ENCODE measurements at regions not wholly inside any gene's neighbourhood (a gene's known extent, or its start where the extent isn't known, plus 50 kb on each side); places are given as distances from the start of the nearest gene placed in this dataset.
A peak's percentile ranks its signal among the peaks of the same experiment; 100 is the strongest.

GRCh38 chrX:115399306-115399705, 109.8 kb downstream of the LUZP4 start:
- no peaks in the 10 kb centered on the region for H3K36me3 Mint-ChIP-seq
- no peak overlapping the region for H3K4me2 ChIP-seq (replicated peaks; ENCODE audit: extremely low read depth, low read length, poor library complexity, severe bottlenecking)
- H3K36me3 ChIP-seq (replicated peaks in 1 of 2; ENCODE audit: control insufficient read depth in 1 of 2, insufficient read depth in 2 of 2, low read length in 2 of 2), result no peaks in the 10 kb centered on the region
- H3K4me1 ChIP-seq (ENCODE audit: control insufficient read depth in 1 of 2, insufficient read depth in 2 of 2, low read length in 2 of 2), result no peaks in the 10 kb centered on the region
- H3K79me2 ChIP-seq (ENCODE audit: insufficient read depth, low read length), result no peaks in the 10 kb centered on the region
- TF ChIP-seq CTCF (IDR thresholded peaks at IDR 0.05), result no peak
- no peak overlapping the region for H3K4me3 Mint-ChIP-seq
- no peaks in the 10 kb centered on the region for H4K20me1 ChIP-seq (ENCODE audit: insufficient read depth, low read length)
- H3K4me3 ChIP-seq (replicated peaks in 1 of 3; ENCODE audit: low read depth in 2 of 3, low read length in 3 of 3), result no peak overlapping the region
- intact Hi-C loops (cut with micrococcal nuclease), result no loop called here
- H3K9ac ChIP-seq (ENCODE audit: insufficient read depth, low read length, poor library complexity, severe bottlenecking), result no peak overlapping the region
- DNase-seq, result no peak
- H3K9me3 ChIP-seq (replicated peaks in 1 of 2; ENCODE audit: control insufficient read depth in 1 of 2, insufficient read depth in 1 of 2, low read length in 2 of 2), result no peaks in the 10 kb centered on the region
- H3K9me3 Mint-ChIP-seq, result no peaks in the 10 kb centered on the region
- H3K27ac Mint-ChIP-seq, result no peak overlapping the region
- no peak overlapping the region for H2AFZ ChIP-seq (ENCODE audit: insufficient read depth, low read depth, low read length, poor library complexity, severe bottlenecking)
- peaks cover 0 to 11% (median 0%) of the 10 kb centered on the region in 3 donors for H3K27me3 Mint-ChIP-seq (ENCODE audit: low read depth in 3 of 3)
- no peaks in the 10 kb centered on the region for H3K4me1 Mint-ChIP-seq
- no peak overlapping the region for H3K27ac ChIP-seq (ENCODE audit: low read depth in 1 of 2, low read length in 2 of 2)
- no CpG with 5 or more reads among the region's 2 CpGs for WGBS (ENCODE audit: insufficient coverage)
- H3K27me3 ChIP-seq (ENCODE audit: control insufficient read depth in 2 of 2, insufficient read depth in 2 of 2, low read length in 2 of 2), result no peaks in the 10 kb centered on the region

- no CpG with 5 or more reads among the region's 3 CpGs for WGBS (ENCODE audit: insufficient coverage)
- no peak for DNase-seq
- Histone ChIP-seq H3K9me3 (replicated peaks in 1 of 2; ENCODE audit: control insufficient read depth in 1 of 2, insufficient read depth in 1 of 2, low read length in 2 of 2) (no peaks in the 10 kb centered on the region), H3K79me2 (ENCODE audit: insufficient read depth, low read length) (no peaks in the 10 kb centered on the region), H3K4me1 (ENCODE audit: control insufficient read depth in 1 of 2, insufficient read depth in 2 of 2, low read length in 2 of 2) (no peaks in the 10 kb centered on the region), H3K36me3 (replicated peaks in 1 of 2; ENCODE audit: control insufficient read depth in 1 of 2, insufficient read depth in 2 of 2, low read length in 2 of 2) (no peaks in the 10 kb centered on the region), H3K27ac (ENCODE audit: low read depth in 1 of 2, low read length in 2 of 2) (no peak overlapping the region), H2AFZ (ENCODE audit: insufficient read depth, low read depth, low read length, poor library complexity, severe bottlenecking) (no peak overlapping the region), H3K27me3 (ENCODE audit: control insufficient read depth in 2 of 2, insufficient read depth in 2 of 2, low read length in 2 of 2) (no peaks in the 10 kb centered on the region), H3K9ac (ENCODE audit: insufficient read depth, low read length, poor library complexity, severe bottlenecking) (no peak overlapping the region), H3K4me3 (replicated peaks in 1 of 3; ENCODE audit: low read depth in 2 of 3, low read length in 3 of 3) (no peak overlapping the region), H3K4me2 (replicated peaks; ENCODE audit: extremely low read depth, low read length, poor library complexity, severe bottlenecking) (no peak overlapping the region), H4K20me1 (ENCODE audit: insufficient read depth, low read length) (no peaks in the 10 kb centered on the region)
- intact Hi-C loops (cut with micrococcal nuclease), result no loop called here
- peak overlapping the region in 1 of 7 donors; percentile 22 for H3K27ac Mint-ChIP-seq
- H3K27me3 Mint-ChIP-seq (ENCODE audit: low read depth in 3 of 3), result peaks cover 0 to 11% (median 0%) of the 10 kb centered on the region in 3 donors
- H3K4me3 Mint-ChIP-seq, result no peak overlapping the region
- no peaks in the 10 kb centered on the region for H3K9me3 Mint-ChIP-seq
- TF ChIP-seq CTCF (IDR thresholded peaks at IDR 0.05), result no peak
- no peaks in the 10 kb centered on the region for H3K36me3 Mint-ChIP-seq
- no peaks in the 10 kb centered on the region for H3K4me1 Mint-ChIP-seq
These were observed 111.4 kb downstream of the LUZP4 start for GRCh38 chrX:115400960-115401359.

Measured in CD14-positive monocyte (primary cell).